ENCODE measurements at regions not wholly inside any gene's neighbourhood (a gene's known extent, or its start where the extent isn't known, plus 50 kb on each side); places are given as distances from the start of the nearest gene placed in this dataset.

- TF ChIP-seq EZH2 (IDR thresholded peaks at IDR 0.05; ENCODE audit: borderline replicate concordance, insufficient read depth, low read length, poor library complexity, severe bottlenecking), result no peak
- no peak for TF ChIP-seq RAD21 (conservative IDR thresholded peaks at IDR 0.05)
- TF ChIP-seq MXI1 (conservative IDR thresholded peaks at IDR 0.05; ENCODE audit: poor library complexity, severe bottlenecking), result no peak
- no peaks in the 10 kb centered on the region for H3F3A ChIP-seq (ENCODE audit: insufficient read depth, low read length, poor library complexity, severe bottlenecking)
- H3K4me2 ChIP-seq (ENCODE audit: low read length), result no peak overlapping the region
- H4K20me1 ChIP-seq (ENCODE audit: insufficient read depth), result no peaks in the 10 kb centered on the region
- H3K9me2 ChIP-seq (ENCODE audit: insufficient read depth, low read length), result no peaks in the 10 kb centered on the region
- H3K27ac ChIP-seq (ENCODE audit: low read length), result no peak overlapping the region
- no peaks in the 10 kb centered on the region for H3K9me3 ChIP-seq (ENCODE audit: low read length)
- H3K9ac ChIP-seq (ENCODE audit: low read length), result no peak overlapping the region
- H3K79me2 ChIP-seq (replicated peaks; ENCODE audit: insufficient read depth, low read length), result no peaks in the 10 kb centered on the region
- H2AFZ ChIP-seq (ENCODE audit: low read depth, low read length), result no peak overlapping the region
- H3K27me3 ChIP-seq (ENCODE audit: insufficient read depth, low read depth, low read length), result no peaks in the 10 kb centered on the region
- H3K36me3 ChIP-seq (ENCODE audit: insufficient read depth, low read length), result no peaks in the 10 kb centered on the region
- H3K4me3 ChIP-seq (ENCODE audit: low read length), result no peak overlapping the region
These were observed 266.3 kb upstream of the LINC00305 start for GRCh38 chr18:64415218-64415617.

- Histone ChIP-seq H3K4me3 (ENCODE audit: low read length) (no peak overlapping the region), H3K36me3 (ENCODE audit: insufficient read depth, low read length) (no peaks in the 10 kb centered on the region), H3K9me3 (ENCODE audit: low read length) (no peaks in the 10 kb centered on the region), H3K9me2 (ENCODE audit: insufficient read depth, low read length) (no peaks in the 10 kb centered on the region), H3K4me2 (ENCODE audit: low read length) (no peak overlapping the region), H3K27me3 (ENCODE audit: insufficient read depth, low read depth, low read length) (no peaks in the 10 kb centered on the region), H4K20me1 (ENCODE audit: insufficient read depth) (no peaks in the 10 kb centered on the region), H3K27ac (ENCODE audit: low read length) (no peak overlapping the region), H3K79me2 (replicated peaks; ENCODE audit: insufficient read depth, low read length) (no peaks in the 10 kb centered on the region), H3K9ac (ENCODE audit: low read length) (no peak overlapping the region), H3F3A (ENCODE audit: insufficient read depth, low read length, poor library complexity, severe bottlenecking) (no peaks in the 10 kb centered on the region), H2AFZ (ENCODE audit: low read depth, low read length) (no peak overlapping the region)
- TF ChIP-seq RAD21 (conservative IDR thresholded peaks at IDR 0.05) (no peak), EZH2 (IDR thresholded peaks at IDR 0.05; ENCODE audit: borderline replicate concordance, insufficient read depth, low read length, poor library complexity, severe bottlenecking) (no peak), MXI1 (conservative IDR thresholded peaks at IDR 0.05; ENCODE audit: poor library complexity, severe bottlenecking) (no peak), CTCF (IDR thresholded peaks at IDR 0.05; ENCODE audit: poor library complexity, severe bottlenecking) (no peak), POLR2AphosphoS5 (IDR thresholded peaks at IDR 0.05) (no peak), EP300 (conservative IDR thresholded peaks at IDR 0.05; ENCODE audit: poor library complexity, severe bottlenecking) (no peak), SMC3 (conservative IDR thresholded peaks at IDR 0.05; ENCODE audit: poor library complexity) (no peak), TAF1 (IDR thresholded peaks at IDR 0.05; ENCODE audit: low read depth) (no peak), REST (IDR thresholded peaks at IDR 0.05; ENCODE audit: borderline replicate concordance) (no peak)
These were observed 261.8 kb upstream of the LINC00305 start for GRCh38 chr18:64410685-64411084.

- Histone ChIP-seq H2AFZ (ENCODE audit: low read depth, low read length) (no peak overlapping the region), H3K4me2 (ENCODE audit: low read length) (no peak overlapping the region), H3K36me3 (ENCODE audit: insufficient read depth, low read length) (no peaks in the 10 kb centered on the region), H3K9ac (ENCODE audit: low read length) (no peak overlapping the region), H3F3A (ENCODE audit: insufficient read depth, low read length, poor library complexity, severe bottlenecking) (no peaks in the 10 kb centered on the region), H3K79me2 (replicated peaks; ENCODE audit: insufficient read depth, low read length) (no peaks in the 10 kb centered on the region), H3K27me3 (ENCODE audit: insufficient read depth, low read depth, low read length) (no peaks in the 10 kb centered on the region), H3K4me3 (ENCODE audit: low read length) (no peak overlapping the region), H3K27ac (ENCODE audit: low read length) (no peak overlapping the region), H3K9me3 (ENCODE audit: low read length) (no peaks in the 10 kb centered on the region), H4K20me1 (ENCODE audit: insufficient read depth) (no peaks in the 10 kb centered on the region), H3K9me2 (ENCODE audit: insufficient read depth, low read length) (no peaks in the 10 kb centered on the region)
- no peak for TF ChIP-seq TAF1 (IDR thresholded peaks at IDR 0.05; ENCODE audit: low read depth)
- TF ChIP-seq POLR2AphosphoS5 (IDR thresholded peaks at IDR 0.05), result no peak
These were observed 260.6 kb upstream of the LINC00305 start for GRCh38 chr18:64409511-64409910.

Measured in neural cell (in vitro differentiated cells).